H1 (cell line): ENCODE measurements at regions not wholly inside any gene's neighbourhood (a gene's known extent, or its start where the extent isn't known, plus 50 kb on each side); places are given as distances from the start of the nearest gene placed in this dataset.

Experiments used
- ASH2L ChIP-seq: fragments of 200-600, 300-600 bp; sonication (generic); IDR thresholded peaks from one replicate; pipeline ENCODE4 v1.7.1; 2017; ENCODE audit warnings: low read length
- ATF2 ChIP-seq: IDR thresholded peaks from 2 replicates; pipeline ENCODE4 v1.6.1; 2012; ENCODE audit warnings: low read length, inconsistent platforms
- CHD1 ChIP-seq: IDR thresholded peaks from 2 replicates; pipeline ENCODE4 v1.6.1; 2012; ENCODE audit warnings: low read depth, low read length, improper control_type of control experiment
- SUZ12 ChIP-seq: fragments of 200-600 bp; sonication (generic); IDR thresholded peaks from 2 replicates; pipeline ENCODE4 v1.6.1; 2012; ENCODE audit warnings: mild to moderate bottlenecking, inconsistent platforms, low read length, moderate library complexity, mixed read lengths
- TF ChIP-seq, protein P1 (sequence below), 3 experiments: IDR thresholded peaks; 1 replicate in 2 of 3; 2 replicates in 1 of 3; pipeline versions ENCODE4 v1.5.1 to v1.6.1; 2011; ENCODE audit warnings: low read length in 3 of 3, mild to moderate bottlenecking in 3 of 3, inconsistent platforms in 2 of 3, low read depth in 1 of 3, moderate library complexity in 1 of 3; ENCODE audit not compliant: insufficient read depth in 1 of 3; ENCODE audit errors: control extremely low read depth in 1 of 3

DNA sequence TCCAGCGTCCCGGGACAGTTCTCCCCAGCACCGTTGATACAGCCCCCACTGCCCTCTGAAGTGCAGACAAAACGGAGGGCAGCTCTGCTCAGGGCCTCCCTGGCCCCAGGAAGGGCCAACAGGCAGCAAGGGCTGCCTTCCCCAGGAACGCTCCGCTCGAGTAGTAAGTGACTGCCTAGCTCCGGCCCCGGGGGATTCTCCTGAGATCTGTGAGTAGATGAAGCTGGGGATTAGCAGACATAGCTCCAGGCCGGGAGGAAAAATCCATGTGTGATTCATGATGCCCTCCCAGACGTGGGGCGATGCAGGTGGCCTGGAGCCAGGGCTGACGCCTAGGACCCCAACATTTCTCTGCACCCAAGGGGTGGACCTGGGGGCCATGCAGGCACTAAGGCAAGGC lies 85.3 kb downstream of the ENGASE start (continued):
- TF ChIP-seq ATF2 (no peak), ASH2L (no peak), CHD1 (no peak), SUZ12 (no peak)
- TF ChIP-seq, protein P1, sequence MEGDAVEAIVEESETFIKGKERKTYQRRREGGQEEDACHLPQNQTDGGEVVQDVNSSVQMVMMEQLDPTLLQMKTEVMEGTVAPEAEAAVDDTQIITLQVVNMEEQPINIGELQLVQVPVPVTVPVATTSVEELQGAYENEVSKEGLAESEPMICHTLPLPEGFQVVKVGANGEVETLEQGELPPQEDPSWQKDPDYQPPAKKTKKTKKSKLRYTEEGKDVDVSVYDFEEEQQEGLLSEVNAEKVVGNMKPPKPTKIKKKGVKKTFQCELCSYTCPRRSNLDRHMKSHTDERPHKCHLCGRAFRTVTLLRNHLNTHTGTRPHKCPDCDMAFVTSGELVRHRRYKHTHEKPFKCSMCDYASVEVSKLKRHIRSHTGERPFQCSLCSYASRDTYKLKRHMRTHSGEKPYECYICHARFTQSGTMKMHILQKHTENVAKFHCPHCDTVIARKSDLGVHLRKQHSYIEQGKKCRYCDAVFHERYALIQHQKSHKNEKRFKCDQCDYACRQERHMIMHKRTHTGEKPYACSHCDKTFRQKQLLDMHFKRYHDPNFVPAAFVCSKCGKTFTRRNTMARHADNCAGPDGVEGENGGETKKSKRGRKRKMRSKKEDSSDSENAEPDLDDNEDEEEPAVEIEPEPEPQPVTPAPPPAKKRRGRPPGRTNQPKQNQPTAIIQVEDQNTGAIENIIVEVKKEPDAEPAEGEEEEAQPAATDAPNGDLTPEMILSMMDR (IDR thresholded peaks at IDR 0.05; ENCODE audit: control extremely low read depth in 1 of 3, insufficient read depth in 1 of 3, low read depth in 1 of 3, low read length in 3 of 3): no peak
- TF ChIP-seq, all 59 proteins: peak for 0
